ENCODE measurements at regions not wholly inside any gene's neighbourhood (a gene's known extent, or its start where the extent isn't known, plus 50 kb on each side); places are given as distances from the start of the nearest gene placed in this dataset.

DNA sequence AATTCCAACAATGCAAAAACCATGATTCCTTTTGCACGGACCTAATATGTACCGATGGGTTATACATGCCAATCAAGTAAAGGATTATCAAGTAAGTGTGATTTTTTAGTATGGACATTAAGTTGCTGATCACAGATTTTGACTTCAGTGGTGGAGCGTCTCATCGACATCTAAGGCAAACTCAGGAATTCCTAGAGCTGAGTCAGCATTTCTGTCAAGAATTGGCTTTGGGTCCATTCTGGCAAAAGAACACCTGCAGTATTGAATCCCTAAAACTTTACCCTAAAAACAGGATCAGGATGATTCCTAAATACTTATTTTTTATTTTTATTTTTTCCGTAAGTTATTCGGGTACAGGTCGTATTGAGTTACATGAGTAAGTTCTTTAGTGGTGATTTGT, 83.6 kb downstream of the HPGD start:
- FAIRE-seq (no peak), DNase-seq (ENCODE audit: low spot score) (no peak)

DNA sequence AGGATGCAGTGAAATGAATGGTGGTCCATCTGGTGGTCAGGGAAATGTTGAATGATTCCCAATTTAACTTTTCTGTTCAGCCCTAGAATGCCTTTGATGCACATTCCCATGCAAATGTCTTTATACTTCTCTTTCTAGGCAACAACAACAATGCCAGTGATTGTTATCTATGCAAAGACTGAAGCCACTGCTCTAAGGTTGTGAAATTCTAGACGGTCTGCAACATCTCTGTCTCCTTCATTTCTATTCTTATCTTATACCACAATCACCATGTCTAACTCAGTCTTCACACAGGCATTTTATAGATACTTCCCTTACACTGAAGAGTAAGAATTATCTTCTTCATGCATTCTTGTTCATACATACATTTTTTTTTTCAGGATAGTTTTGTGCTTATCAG, 84.5 kb downstream of the HPGD start:
- FAIRE-seq: no peak
- DNase-seq (ENCODE audit: low spot score): no peak

DNA sequence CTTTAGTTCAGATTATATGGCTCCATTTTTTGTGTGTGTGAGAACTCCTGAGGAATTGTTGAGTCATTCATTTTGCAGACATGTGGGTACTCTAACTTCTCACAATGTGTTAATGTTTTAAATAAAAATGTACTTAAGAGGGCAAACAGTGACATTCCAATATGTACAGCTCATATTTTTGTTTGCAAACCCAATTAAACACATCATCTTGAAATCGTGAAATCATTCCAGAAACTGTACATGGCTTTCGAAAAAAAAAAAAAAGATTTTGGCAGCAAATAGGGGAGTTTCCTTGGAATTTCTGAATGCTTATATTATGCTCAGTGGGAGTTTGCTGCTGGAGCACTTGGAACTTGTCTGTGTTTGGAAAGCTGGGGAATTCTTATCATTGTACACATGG, 85.0 kb downstream of the HPGD start:
- FAIRE-seq (no peak), DNase-seq (ENCODE audit: low spot score) (no peak)

DNA sequence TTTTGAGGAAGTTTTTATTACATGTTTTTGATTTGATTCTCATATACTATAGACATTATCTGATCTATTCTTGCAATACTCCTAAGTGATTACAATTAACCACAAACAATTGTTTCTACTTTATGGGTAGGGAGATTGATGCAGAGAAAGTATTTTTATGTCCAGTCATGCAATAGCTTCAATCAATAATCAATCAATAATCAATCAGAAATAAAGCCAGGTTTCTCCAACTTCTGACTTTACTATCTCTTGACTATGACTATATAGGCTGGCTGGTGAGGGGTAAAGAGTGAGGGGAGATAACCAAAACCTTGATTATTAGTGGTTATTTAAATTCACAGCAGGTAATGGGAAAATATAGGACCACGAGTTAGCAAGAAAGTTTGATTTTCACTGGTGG, 85.9 kb downstream of the HPGD start:
- DNase-seq (ENCODE audit: low spot score) (no peak), FAIRE-seq (no peak)

DNA sequence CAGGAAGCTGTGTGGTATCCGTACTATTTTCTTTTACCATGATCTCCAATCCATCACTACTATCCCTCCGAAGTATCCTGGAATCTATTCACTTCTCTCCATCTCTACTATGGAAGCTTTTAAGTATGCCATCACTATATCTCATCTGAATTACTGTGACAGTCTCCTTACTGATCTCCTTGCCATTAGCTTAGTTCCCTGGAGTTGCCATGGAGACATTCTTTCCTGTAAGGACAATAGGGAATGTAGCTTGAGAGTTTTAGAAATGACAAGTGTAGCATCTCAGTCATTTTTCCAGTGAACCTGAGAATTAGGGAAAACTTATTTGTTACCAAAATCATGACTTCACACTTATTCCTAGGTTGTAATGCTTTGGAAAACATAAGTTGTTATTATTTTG, 86.3 kb downstream of the HPGD start:
- FAIRE-seq (no peak), DNase-seq (ENCODE audit: low spot score) (no peak)

DNA sequence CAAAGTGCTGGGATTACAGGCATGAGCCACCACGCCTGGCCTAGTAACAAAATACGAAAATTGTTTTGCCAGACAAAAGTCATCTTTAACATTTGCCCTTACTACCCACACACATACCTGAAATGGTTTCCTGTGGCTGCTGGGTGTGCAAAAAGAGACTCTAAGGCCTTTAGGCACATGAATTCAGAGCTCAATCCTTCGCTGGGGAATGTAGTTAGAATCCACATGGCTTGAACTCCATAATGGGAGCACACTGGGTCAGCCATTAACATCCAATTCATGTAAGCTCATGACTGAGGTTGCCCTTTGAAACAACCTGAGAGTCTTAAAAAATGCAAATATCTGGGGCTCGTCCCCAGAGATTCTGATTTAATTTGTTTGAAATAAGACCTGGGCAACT, 87.8 kb downstream of the HPGD start:
- DNase-seq (ENCODE audit: low spot score): no peak
- FAIRE-seq: no peak

DNA sequence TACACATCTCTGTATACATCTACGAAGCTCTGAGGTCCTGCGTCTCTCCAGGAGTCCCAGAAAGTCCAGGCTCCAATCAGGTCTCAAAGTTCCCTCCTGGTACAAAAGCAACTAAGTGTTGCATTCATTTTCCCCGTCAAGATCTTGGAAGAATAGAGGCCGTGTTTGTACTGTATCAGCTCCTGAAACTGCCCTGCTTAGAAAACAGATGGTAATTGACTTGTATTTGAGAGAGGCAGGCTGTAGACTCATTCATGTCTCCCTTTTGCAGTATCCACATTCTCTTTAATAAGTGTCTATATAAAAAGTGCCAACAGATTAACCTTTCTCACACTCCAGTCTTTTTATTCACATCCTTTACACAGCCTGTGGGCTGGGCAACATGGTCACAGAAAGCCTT, 91.7 kb downstream of the HPGD start:
- no peak for DNase-seq (ENCODE audit: low spot score)
- no peak for FAIRE-seq

DNA sequence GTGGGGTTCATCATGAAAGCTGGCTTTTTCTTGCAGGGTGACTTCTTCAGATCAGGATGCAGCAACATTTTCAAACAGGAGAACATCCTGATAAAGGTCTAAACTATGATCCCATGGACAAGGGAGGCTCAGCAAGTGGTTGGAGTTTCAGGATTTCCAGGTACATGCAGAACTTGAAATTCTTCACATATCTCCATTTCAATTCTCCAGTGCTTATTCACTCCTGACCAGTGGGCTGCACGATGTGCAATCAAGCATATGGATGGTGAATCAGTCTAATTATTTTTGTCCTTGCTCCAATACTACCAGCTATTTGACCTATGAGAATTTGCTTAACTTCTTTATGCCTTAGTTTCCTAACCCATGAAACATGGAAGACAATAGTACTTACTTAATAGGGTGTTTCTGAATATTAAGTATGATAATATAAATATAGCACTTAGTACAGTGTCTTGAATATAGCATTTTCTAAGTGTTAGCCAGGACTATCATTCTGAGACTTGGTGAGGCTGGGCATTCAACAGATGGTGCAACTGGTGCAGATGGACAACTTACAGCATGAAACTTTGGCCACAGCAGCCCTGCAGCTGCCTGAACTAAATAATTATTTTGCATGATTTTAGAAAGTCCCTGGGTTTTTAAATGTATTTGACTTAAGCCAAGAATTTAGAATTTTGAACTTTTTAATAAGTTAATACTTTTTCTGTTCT, 92.4 kb downstream of the HPGD start:
- DNase-seq (ENCODE audit: low spot score): no peak
- no peak for FAIRE-seq

DNA sequence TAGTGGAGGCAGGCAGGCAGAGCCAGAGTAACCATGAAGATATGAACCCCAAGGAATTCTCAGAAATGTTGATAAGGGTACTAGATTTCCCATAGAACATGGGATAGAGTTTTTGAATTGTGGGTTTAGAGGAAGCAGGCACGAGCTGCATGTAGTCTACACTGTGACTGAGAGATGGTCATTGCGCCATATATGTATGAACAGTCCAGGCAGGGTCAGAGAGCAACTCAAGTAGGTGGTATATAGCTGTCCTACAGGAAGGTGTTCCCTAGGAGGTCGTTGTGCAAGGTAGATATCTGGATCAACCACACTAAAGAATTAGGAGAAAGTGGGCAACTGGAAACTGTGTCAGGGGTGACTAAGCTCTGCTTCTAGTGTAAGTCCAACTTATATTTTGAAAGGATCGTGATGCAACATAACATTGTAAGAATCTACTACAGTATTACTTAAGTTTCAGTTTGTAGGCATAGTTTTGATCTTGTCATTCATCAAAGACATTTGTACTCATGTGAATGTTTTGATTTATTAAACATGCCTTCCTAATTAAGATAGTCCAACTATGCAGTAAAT, 94.6 kb downstream of the HPGD start:
- FAIRE-seq (no peak), DNase-seq (ENCODE audit: low spot score) (no peak)

DNA sequence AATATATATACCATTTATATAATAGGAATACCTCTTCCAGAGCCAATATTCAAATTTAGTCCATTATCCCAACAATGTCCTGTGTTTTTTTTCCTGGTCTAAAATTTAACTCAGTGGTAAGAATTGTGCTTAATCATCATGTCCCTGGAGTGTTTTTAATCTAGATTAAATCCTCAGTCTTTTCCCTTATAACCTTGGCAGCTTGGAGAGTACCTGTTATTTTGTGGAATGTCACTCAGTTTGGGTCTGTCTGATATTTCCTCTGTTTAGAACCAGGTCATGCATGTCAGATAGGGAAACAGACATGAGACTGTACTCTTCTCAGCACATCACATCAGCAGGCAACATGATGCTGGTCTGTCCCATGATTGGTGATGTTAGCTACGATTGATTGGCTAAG, 96.6 kb downstream of the HPGD start:
- FAIRE-seq (no peak), DNase-seq (ENCODE audit: low spot score) (no peak)

DNA sequence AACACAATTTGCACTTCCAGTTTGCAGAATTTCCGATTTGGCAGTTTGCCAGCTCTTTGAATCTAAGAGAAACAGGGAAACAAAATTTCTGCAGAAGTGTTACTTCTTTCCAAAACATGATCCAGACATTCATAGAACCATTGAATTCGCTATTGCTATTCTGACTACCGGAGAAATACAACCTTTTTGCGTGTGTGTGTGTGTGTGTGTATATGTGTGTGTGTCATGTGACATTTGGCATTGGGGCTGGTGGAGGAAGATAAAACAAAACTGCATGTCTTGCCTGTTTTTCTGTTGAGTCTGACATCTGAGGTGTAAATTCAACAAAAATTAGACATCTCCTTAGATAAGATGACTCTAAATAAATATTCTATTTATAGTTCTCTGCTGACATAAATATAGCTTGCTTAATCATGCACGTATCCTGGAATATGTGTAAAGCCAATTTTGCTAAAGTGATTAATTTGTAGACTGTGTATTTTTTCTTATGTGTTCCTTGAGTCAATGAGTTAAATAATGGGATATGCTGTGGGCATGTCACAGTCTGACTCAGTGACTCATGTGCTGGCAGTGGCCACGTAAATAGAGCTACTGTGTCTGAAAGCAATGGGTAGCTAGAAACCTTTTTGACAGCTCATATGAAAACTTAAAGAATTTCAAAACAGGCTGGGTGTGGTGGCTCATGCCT, 98.9 kb downstream of the HPGD start:
- DNase-seq (ENCODE audit: low spot score) (peak; percentile 66), FAIRE-seq (no peak)

DNA sequence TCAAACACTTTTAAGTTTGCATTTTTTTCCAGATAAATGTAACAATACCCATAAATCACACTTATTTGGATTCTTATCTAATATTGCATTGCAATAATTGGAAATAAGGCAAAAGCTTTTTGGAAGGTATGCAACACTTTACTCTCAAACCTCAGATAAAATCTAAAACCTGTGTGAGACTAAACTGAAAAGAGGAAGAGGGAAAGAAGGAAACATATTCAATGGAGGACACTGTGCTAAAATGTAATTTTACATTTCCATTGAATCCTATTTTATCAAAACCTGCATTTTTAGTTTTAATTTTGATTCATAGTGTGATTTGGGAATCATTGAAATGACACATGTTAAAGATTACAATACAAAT, 99.4 kb downstream of the HPGD start:
- no peak for FAIRE-seq
- DNase-seq (ENCODE audit: low spot score): no peak

DNA sequence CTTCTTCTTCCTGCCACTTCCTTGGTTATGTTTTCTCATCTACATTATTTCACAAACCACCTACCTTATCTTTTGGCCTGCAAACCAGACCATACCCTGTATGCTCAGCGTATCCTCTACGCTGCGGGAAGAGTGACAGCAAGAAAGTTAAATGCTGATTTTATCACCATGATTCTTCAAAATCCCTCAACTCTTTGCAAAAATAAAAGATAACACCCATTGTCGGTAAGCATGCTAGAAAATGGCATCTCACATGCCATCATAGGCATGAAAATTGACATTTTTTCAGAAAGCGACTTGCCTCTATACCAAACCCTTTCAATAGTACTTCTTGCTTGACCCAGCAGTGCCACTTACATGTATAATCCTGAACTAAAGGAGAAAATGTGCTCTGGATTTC, 102.0 kb downstream of the HPGD start:
- no peak for DNase-seq (ENCODE audit: low spot score)
- FAIRE-seq: no peak

DNA sequence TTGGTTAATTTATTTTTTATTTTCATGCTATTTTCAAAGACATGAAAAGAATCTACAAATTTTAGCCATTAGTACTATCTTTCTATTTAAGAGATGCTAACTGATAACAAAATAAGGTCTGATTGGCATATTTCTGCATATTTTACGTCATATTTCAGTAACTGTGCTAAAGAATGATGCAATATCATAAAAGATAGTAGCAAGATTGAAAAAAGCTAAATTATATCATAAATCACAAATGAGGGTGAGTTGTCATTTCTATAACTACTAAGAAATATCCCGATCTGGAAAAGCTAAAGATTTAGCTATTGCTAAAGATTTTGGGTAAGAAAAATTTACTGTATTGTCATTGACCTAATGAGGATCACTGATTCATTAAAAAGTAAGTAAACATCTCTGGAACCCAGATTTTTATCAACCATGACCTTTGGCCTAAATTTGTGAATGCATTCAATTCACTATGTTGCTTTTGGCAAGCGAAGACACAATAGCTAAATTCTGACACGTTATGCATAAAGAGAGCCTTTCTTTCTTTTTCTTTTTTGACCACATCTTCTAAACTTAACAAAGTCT, 103.6 kb downstream of the HPGD start:
- DNase-seq (ENCODE audit: low spot score) (no peak), FAIRE-seq (no peak)

DNA sequence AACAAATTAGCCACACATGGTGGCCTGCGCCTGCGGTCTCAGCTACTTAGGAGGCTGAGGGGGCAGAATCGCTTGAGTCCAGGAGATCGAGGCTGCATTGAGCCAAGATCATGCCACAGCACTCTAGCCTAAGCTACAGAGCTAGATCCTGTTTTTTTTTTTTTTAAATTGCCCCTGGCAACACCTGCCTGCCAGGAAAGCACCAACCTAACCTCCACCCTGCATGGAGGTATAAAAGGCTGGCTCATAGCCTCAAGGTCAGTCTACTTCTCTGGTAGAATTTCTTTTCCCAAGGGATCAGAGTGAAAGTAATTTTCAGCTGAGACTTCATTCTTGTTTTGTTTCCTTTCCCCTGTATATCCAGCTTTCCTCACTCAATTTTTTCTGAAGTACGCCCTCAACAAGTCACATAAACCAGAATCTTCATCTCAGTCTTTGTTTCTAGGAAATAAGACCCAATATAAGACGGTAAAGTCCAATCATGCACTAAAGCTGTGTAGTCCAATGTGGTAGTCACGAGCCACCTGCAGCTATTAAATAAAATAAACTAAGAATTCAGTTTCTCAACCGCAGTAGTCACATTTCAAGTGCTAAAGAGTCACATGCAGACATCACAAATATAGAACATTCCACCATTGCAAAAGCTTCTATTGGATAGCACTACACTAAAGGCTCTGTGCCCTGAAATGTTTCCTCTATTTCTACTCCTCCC, 113.3 kb downstream of the HPGD start:
- no peak for DNase-seq (ENCODE audit: low spot score)
- FAIRE-seq: no peak

DNA sequence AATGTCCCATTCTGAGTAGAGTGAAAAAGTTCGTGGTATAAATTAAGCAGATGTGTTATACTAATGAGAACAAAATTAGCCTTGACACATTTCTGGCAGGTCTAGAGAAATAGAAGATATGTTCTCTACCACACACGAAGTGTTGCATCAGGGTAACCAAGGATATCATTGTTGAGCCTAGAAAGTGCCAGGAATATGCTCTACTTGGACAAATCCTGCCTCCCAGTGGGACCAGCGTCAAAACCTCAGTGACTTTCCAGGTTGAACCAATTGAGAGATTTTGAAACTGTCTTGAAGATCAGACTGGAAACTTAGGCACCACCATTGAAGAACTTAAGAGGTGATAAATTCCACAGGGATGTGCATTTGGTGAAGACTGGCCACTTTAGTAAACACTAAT, 115.9 kb downstream of the HPGD start:
- DNase-seq (ENCODE audit: low spot score): no peak
- no peak for FAIRE-seq

DNA sequence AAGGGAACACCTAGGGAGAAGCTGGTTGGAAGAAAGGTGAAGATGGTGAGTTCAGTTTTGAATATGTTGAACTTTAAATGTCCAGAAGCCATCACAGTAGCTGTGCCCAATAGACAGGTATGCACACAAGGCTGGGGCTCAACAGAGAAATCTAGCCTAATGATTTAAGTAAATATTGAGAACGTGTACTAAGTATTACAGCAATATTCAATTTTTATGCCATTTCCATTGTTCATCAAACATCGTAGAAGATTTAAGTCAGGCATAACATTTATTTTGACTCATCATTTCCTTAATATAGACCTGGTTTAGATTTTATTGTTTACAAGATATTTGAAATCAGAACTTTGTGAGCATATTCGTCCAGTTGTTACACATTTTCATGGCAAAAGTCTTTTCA, 116.4 kb downstream of the HPGD start:
- DNase-seq (ENCODE audit: low spot score): no peak

DNA sequence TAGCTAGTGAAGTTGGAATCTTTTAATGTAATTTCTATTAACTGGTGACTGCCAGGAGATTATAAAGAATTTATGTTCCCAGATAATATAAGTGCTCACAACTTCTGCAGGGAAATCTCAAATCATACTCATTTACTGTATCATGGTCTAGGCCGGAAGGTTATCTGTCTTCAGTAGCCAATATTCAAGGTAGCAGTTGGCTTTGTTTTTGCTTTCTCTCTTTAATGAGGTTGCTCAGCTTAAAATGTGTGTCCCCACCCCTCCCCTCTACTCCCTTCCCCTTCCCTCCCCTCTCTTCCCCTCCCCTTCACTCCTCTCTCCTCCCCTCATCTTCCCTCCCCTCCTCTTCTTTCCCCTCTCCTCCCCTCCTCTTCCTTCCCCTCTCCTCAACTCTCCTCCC, 117.6 kb downstream of the HPGD start:
- FAIRE-seq (no peak), DNase-seq (ENCODE audit: low spot score) (no peak)

More for the DNA sequence above, 116.4 kb downstream of the HPGD start:
- FAIRE-seq: no peak

DNA sequence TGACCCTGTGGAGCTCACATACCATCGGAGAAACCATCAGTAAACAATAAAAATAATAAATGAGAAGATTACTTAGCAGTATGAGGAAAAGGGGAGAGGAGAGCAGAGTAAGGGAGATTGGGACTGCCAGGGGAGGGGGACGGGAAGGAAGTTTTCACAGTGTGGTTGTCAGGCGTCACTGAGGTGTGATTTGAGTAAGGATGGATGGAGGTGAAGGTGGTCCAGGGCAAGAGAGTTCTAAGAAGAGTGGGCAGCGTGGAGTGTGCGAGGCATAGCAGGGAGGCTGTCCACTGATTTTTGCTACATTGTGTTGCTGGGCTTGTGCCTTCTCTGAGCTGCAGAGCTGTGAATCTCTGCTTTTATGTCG, 119.1 kb downstream of the HPGD start:
- DNase-seq (ENCODE audit: low spot score) (no peak), FAIRE-seq (no peak)

DNA sequence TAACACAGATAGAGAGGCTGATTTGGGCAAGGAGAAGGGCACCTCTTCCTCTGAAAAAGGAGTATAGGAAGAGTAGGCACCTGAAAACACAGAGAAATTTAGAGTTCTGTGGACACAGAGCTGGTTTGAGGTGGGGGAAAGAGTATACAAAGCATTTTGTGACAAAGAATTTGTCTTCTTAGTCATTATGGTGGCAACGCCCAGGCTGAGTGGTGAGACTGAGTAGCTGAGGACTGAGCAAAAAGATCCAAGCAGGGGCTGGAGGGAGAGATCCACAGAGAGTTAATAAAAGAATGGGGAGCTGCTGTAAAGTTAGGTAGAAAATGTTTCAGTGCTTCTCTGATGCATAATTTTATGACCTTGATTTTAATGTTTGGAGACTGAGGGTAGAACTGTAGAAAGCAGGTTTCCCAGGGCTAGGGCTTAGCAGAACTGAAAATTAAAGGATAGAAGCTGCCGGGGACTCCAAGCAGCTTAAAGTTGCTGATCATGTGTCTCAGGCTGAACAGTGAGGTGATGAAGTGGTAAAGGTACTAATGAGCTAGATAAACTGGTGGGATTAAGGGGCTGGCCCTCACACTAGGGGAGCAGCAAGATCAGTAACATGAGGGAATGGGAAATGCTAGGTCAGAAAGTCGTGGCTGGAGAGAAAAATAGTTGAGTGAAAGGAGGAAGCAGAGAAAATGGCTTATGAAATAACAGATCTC, 118.9 kb downstream of the CEP44 start:
- no peak for DNase-seq (ENCODE audit: low spot score)

DNA sequence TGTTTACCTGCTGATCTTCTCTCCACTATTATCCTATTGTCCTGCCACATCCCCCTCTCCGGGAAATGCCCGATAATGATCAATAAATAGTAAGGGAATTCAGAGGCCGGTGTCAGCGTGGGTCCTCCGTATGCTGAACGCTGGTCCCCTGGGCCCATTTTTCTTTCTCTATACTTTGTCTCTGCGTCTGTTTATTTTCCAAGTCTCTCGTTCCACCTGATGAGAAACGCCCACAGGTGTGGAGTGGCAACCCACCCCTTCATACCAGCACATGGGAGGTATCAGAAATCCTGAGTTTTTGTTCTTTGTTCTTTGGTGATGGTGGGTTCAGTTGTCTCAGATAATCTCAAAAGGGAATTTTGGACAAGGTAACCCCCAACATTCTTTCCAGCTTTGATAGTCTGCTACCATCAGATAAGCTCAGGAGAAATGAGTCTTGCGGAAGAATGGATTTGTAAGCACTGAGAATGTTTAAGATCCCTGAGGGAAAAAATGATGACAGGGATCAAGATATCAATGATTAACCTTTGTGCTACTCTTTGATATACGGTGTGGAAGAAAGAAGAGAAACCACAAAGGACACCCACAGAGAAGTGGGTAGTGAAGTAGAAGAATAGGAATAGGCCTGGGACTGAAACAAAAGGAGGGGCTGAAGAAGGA, 117.9 kb downstream of the CEP44 start:
- DNase-seq (ENCODE audit: low spot score): no peak
- no peak for FAIRE-seq

More for the DNA sequence above, 118.9 kb downstream of the CEP44 start:
- FAIRE-seq: no peak

Data from urothelium cell line (cell line).